HG02571 (cell line): ENCODE measurements at regions not wholly inside any gene's neighbourhood (a gene's known extent, or its start where the extent isn't known, plus 50 kb on each side); places are given as distances from the start of the nearest gene placed in this dataset.
"Not testable (repeated sequence)": the region's sequence is repeated elsewhere in the genome, so short reads cannot be mapped to it uniquely, and the experiment has no call there.

Experiments used
- ATAC-seq: cut with Tn5 transposase; IDR thresholded peaks from one replicate; pipeline ENCODE4 v1.9.1; 2021; ENCODE audit warnings: mild to moderate bottlenecking, moderate library complexity; ENCODE audit not compliant: unreplicated experiment

- ATAC-seq, result no peak
Observed at GRCh38 chr1:143643148-143643885, 328.5 kb downstream of the FAM72C start.

DNA sequence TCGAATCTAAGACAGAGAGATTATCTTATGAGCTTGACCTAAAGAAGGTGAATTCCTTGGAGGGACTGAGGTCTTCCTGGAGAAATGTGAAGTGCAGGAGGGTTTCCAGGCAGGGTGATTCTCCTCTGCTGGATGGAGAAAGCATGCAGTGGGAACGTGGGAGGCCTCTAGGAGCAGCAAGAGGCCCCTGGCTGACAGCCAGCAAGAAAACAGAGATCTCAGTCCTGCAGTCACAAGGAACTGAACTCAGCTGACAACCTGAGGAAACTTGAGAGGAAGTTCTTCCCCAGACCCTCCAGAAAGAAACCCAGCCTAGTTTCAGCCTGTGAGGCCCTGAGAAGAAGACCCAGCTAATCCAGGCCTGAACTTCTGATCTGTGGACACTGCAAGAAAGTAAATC is 345.9 kb downstream of the FAM72C start:
- no peak for ATAC-seq

DNA sequence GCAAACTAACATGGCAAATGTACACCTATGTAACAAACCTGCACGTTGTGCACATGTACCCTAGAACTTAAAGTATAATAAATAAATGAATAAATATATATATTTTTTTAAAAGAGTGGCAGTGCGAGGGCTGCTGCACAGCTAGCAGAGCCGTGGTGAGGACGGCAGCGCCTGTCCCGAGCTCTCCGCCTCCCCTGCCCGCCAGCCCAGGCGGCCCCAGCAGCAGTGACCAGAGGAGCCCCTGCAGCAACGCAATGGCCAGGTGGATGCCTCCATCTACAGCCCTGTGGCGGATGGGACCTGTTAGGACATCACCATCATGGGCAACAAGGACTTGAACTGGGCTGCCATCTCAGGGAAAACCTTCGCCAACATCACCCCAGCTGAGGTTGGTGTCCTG is 351.9 kb downstream of the FAM72C start:
- no peak for ATAC-seq

GRCh38 chr1:143611159-143611558 is 360.6 kb downstream of the FAM72C start:
- no peak for ATAC-seq

DNA sequence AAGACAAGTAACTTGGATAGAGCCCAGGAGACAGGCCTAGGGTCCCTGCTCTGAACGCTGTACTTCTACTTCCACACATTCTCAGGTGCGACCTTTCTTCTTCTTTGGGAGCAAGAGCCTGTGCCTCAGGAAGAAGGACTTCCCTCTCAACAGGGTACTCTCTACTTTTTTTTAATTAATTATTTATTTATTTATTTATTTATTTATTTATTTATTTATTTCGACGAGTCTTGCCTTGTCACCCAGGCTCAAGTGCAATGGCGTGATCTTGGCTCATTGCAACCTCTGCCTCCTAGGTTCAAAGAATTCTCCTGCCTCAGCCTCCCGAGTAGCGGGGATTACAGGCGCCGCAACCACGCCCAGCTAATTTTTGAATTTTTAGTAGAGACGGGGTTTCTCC is 361.6 kb downstream of the FAM72C start:
- ATAC-seq, result no peak

DNA sequence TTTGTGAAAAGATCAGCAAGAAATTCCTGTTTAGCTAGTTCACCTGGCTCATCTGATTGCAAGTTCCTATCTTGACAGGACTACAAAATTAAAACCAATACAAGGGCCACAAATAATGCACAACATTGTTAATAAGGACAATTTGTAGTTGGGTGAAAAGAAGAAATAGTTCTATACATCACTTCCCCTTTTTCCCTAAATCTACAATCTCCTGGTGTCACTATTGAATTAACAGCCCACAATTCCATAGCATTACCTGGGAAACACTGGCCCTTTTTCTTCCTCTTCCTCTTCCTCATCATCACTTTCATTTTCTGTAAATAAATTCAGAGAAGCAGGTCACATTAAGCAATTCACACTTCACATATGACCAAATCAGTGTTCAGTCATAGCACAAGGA is 366.9 kb downstream of the FAM72C start:
- ATAC-seq, result no peak

DNA sequence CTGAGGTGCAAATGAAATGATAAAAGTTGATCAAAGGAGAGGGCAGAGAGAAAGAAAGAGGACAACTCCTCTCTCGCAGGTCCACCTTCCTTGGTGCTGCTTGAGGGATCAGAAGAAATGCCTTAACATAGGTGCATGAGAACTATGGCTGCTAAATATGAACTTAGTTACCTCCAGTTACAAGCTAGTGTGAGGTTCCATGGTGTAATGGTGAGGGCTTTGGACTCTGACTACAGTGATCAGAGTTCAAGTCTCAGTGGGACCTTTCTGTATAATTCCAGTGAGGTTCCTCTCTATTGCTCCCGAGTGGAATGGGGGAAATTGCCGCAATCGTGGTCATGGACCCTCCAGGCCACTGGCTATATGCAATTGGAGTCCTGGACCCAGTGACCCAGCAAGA is 387.3 kb downstream of the FAM72C start:
- no peak for ATAC-seq

GRCh38 chr1:143574891-143575520 is 396.8 kb downstream of the FAM72C start:
- no peak for ATAC-seq

GRCh38 chr1:143572661-143573060 is 399.1 kb downstream of the FAM72C start:
- ATAC-seq, result not testable (repeated sequence)

- not testable (repeated sequence) for ATAC-seq
Observed at GRCh38 chr1:143563761-143564160, 408.0 kb downstream of the FAM72C start.

DNA sequence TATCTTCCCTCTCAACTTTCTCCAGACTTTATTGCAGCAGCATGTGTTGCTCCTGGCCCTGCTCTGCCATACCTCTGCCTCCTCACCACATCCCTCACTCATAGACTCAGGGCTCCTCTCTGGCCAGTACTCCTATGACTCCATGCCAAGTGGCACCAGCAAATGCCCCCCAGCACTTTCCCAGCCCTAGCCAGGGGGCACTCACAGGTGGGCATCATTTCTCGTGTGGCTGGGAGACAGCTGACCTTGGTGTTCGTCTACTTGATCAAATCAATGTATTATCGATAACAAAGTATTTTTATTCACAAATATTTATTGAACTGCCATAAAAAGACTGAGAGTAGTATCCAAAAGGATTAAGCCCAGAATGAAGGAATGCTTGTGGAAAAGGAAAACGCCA is 418.2 kb downstream of the FAM72C start:
- no peak for ATAC-seq

- not testable (repeated sequence) for ATAC-seq
Observed at GRCh38 chr1:143504703-143505102, 467.1 kb downstream of the FAM72C start.

GRCh38 chr1:143504080-143504479 is 467.7 kb downstream of the FAM72C start:
- ATAC-seq, result not testable (repeated sequence)

DNA sequence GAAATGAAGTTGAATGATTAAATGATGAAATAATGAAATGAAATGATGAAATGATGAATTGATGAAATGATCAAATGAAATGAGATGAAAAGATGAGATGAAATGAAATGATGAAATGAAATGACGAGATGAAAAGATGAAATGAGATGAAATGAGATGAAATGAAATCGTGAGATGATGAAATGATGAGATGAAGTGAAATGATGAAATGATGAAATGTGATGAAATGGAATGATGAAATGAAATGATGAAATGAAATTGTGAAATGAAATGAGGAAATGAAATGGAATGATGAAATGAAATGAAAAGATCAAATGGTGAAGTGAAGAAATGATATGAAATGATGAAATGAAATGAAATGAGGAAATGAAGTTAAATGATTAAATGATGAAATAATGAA is 468.7 kb downstream of the FAM72C start:
- not testable (repeated sequence) for ATAC-seq

- not testable (repeated sequence) for ATAC-seq
Observed at GRCh38 chr1:143502038-143502437, 469.7 kb downstream of the FAM72C start.

DNA sequence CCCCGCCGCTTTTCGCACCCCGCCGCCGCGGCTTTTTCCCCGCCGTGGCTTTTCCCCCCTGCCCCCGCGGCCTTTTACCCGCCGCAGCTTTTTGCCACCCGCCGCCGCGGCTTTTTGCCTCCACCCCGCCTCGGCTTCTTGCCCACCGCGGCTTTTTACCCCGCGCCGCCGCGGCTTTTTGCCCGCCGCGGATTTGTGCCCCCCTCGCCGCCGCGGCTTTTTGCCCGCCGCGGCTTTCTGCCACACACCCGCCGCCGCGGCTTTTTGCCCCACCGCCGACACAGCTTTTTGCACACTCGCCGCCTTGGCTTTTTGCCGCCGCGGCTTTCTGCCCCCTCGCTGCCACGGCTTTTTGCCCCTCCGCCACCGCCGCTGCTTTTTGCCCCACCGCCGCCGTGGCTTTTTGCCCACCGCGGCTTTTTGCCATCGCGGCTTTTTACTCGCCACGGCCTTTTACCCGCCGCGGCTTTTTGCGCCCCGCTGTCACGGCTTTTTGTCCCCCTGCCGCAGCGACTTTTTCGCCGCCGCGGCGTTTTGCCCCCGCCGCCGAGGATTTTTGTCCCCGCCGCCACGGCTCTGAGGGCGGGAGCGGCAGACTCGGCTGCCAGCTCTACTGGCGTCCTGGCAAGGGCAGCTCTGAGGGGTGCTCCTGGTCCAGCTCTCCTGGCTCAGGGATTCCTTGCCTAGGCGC is 473.6 kb downstream of the FAM72C start:
- ATAC-seq, result not testable (repeated sequence)

GRCh38 chr1:143497374-143497747 is 474.4 kb downstream of the FAM72C start:
- ATAC-seq, result no peak

GRCh38 chr1:143496526-143497373 is 475.0 kb downstream of the FAM72C start:
- ATAC-seq, result not testable (repeated sequence)
